Gastrocnemius medialis (tissue), 4 donors: ENCODE measurements at regions not wholly inside any gene's neighbourhood (a gene's known extent, or its start where the extent isn't known, plus 50 kb on each side); places are given as distances from the start of the nearest gene placed in this dataset.

Experiments used
- ATAC-seq, 2 donors: fragments of 150-250 bp; one replicate each; pipeline ENCODE4 v1.9.1; 2016
- DNase-seq, 2 donors: peaks; one replicate each; pipeline ENCODE4 v3.0.0-alpha.2; 2019
- H3K27ac ChIP-seq, 4 donors: fragments of 200-600 bp; sonication (generic); 1 replicate in 1 of 4; 2 replicates in 3 of 4; pipeline ENCODE4 v1.5.1; 2016 to 2018; ENCODE audit warnings: mild to moderate bottlenecking in 2 of 4, moderate library complexity in 1 of 4
- H3K27me3 ChIP-seq, 3 donors: fragments of 200-600 bp; sonication (generic) in 2 of 3; 1 replicate in 1 of 3; 2 replicates in 2 of 3; pipeline versions ENCODE4 v1.5.1 to v1.6.0; 2016 to 2019; ENCODE audit warnings: mild to moderate bottlenecking in 1 of 3, moderate library complexity in 1 of 3
- H3K36me3 ChIP-seq, 2 donors: fragments of 200-600 bp; sonication (generic) in 1 of 2; one replicate each; pipeline ENCODE4 v1.5.1; 2017 to 2018
- H3K4me1 ChIP-seq, 2 donors: fragments of 200-600 bp; sonication (generic) in 1 of 2; one replicate each; pipeline ENCODE4 v1.5.1; 2016 to 2017; ENCODE audit warnings: mild to moderate bottlenecking in 2 of 2
- H3K4me3 ChIP-seq, 4 donors: fragments of 200-600 bp; sonication (generic) in 3 of 4; 1 replicate in 1 of 4; 2 replicates in 3 of 4; pipeline ENCODE4 v1.5.1; 2016 to 2019; ENCODE audit warnings: mild to moderate bottlenecking in 2 of 4
- H3K9me3 ChIP-seq, 3 donors: fragments of 200-600 bp; sonication (generic) in 2 of 3; 1 replicate in 1 of 3; 2 replicates in 2 of 3; pipeline ENCODE4 v1.5.1; 2016 to 2019
- CTCF ChIP-seq, 5 experiments: fragments of 450-650 bp in 3 of 5; fragments of 200-600 bp in 2 of 5; sonication (generic) in 2 of 5; IDR thresholded peaks in 4 of 5; conservative IDR thresholded peaks in 1 of 5; 1 replicate in 4 of 5; 2 replicates in 1 of 5; pipeline ENCODE4 v1.5.1; 2016 to 2019; ENCODE audit warnings: antibody characterized with exemption in 5 of 5, mild to moderate bottlenecking in 3 of 5, moderate library complexity in 3 of 5
- POLR2A ChIP-seq, 2 donors: fragments of 450-650 bp; IDR thresholded peaks; one replicate each; pipeline ENCODE4 v1.6.1; 2017; ENCODE audit warnings: antibody characterized with exemption in 2 of 2, mild to moderate bottlenecking in 2 of 2, moderate library complexity in 2 of 2
- in situ Hi-C, 4 donors: fragments of 200-750 bp; cut with MboI; loops; one replicate each; pipeline versions ENCODE4 v1.15.0 to v1.8.0; 2017; ENCODE audit warnings: low sequenced_read_pairs in 4 of 4
- intact Hi-C: fragments of 100-400 bp; cut with DNase I; formaldehyde crosslinking; loops from one replicate; pipeline ENCODE4 v1.15.1; 2023; ENCODE audit warnings: low total_unique reads

DNA sequence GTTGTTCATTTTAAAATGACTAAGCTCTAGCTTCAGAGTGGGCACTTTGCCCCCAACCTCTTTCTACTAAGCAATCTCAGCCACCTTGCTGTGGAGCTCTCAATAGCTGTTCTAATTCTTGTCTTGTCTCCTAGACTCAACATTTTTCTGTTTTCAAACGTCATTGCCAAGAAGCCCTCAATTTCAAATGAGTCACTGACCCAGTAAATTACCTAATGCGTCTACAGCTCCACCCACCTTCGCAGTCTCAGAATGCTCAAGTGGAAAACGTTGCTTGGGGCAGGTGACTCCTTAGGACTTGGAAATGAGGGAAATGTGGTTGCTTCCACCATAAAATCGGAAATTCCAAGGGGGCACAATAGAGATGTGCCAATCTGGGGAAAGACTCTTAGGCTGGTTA is 59.0 kb downstream of the ING2 start:
- H3K9me3 ChIP-seq, result no peaks in the 10 kb centered on the region
- no peak overlapping the region for H3K4me3 ChIP-seq
- no peaks in the 10 kb centered on the region for H3K27me3 ChIP-seq
- intact Hi-C loops, result no loop called here
- TF ChIP-seq POLR2A (IDR thresholded peaks at IDR 0.05), result no peak
- no peak for TF ChIP-seq CTCF (IDR thresholded peaks at IDR 0.05 in 4 of 5, conservative IDR thresholded peaks at IDR 0.05 in 1 of 5)
- no peak overlapping the region for H3K27ac ChIP-seq
- H3K4me1 ChIP-seq, result no peaks in the 10 kb centered on the region
- no peaks in the 10 kb centered on the region for H3K36me3 ChIP-seq
- ATAC-seq (no peak), DNase-seq (no peak)
- in situ Hi-C loops, result no loop called here

DNA sequence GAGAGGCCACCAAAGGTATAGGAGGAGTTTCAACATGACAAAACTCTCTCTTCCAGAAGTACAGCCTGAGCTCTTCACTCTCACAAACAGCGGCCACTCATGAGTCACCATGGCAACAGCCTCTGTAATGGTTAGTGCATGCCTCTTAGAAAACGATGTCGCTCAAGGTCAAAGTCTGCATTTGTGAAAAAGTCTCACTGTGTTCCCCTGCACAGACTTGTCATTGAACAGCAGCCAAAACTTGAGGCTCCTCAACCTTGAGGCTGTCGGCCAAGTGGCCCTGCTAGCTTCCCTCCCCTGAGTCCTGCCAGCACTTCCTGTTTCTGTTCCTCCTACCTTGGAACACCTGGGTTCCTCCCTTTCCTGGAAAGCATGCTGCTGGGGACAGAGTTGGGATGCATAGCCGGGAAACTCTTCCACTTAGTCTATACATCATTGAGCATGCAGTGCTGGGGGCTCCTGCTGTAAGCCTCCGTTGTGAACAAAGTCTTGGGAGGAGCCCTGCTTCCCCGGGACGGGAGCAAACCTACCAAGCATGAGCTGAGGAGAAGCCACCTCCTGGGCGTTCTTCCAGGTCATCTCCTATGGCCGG is 66.6 kb downstream of the ING2 start:
- no peak for ATAC-seq
- no peak overlapping the region for H3K4me3 ChIP-seq
- no peak overlapping the region for H3K27ac ChIP-seq
- H3K36me3 ChIP-seq, result no peaks in the 10 kb centered on the region
- H3K27me3 ChIP-seq, result no peaks in the 10 kb centered on the region
- in situ Hi-C loops (no loop called here), intact Hi-C loops (no loop called here)
- TF ChIP-seq CTCF (IDR thresholded peaks at IDR 0.05 in 4 of 5, conservative IDR thresholded peaks at IDR 0.05 in 1 of 5), result no peak
- no peak for TF ChIP-seq POLR2A (IDR thresholded peaks at IDR 0.05)
- no peak for DNase-seq
- no peaks in the 10 kb centered on the region for H3K4me1 ChIP-seq
- no peaks in the 10 kb centered on the region for H3K9me3 ChIP-seq

DNA sequence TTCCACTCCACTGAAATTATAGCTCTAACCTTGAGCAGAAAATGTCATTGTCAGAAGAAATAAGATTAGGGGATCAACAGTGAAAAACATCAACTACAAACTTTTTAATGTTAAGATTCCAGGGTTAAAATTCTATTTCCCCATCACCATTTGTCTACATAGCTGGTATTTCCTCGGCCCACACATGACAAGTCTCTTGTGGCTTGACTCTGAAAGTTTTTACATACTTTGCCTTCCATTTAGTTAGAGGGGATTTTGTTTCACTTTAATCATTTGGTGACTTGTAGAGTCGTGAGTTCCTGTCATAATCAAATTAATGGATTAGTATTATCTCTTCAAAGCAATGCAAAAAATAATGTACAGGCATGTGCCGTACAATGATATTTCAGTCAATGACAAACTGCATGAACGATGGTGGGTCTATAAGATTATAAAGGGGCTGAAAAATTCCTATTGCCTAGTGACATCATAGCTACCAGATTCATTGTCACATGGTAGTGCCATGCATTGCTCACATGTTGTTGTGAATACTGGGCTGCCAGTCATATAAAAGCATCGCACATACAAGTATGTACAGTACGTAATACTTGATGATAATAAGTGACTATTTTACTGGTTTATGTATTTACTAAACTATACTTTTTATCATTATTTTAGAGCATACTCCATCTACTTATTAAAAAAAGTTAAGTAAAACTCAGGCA is 72.0 kb downstream of the ING2 start:
- Histone ChIP-seq H3K9me3 (no peaks in the 10 kb centered on the region), H3K27me3 (no peaks in the 10 kb centered on the region), H3K4me1 (no peaks in the 10 kb centered on the region), H3K4me3 (no peak overlapping the region), H3K36me3 (no peaks in the 10 kb centered on the region), H3K27ac (no peak overlapping the region)
- ATAC-seq (no peak), DNase-seq (no peak)
- TF ChIP-seq POLR2A (IDR thresholded peaks at IDR 0.05) (no peak), CTCF (IDR thresholded peaks at IDR 0.05 in 4 of 5, conservative IDR thresholded peaks at IDR 0.05 in 1 of 5) (no peak)
- in situ Hi-C loops, result no loop called here
- intact Hi-C loops, result no loop called here

DNA sequence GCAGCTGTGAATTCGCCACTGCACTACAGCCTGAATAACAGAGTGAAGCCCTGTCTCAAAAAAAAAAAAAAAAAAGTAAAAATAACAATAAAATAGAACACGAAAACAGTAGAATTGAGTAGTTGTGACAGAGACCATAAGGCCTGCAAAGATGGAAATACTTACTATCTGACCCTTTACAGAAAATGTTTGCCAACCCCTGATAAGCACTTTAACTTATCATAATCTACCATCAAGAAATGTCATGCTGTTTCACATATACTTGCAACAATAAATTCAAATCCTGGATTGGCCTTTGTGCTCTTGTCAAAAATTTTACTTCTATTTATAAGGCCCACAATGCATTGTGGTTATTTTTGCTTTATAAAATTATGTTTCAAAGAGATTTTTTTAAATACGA is 75.5 kb downstream of the ING2 start:
- H3K36me3 ChIP-seq, result no peaks in the 10 kb centered on the region
- intact Hi-C loops, result loop anchor here (10.0 kb wide), 1 partner anchor 404 kb away; no protein-coding TSS in a partner anchor
- TF ChIP-seq POLR2A (IDR thresholded peaks at IDR 0.05) (no peak), CTCF (IDR thresholded peaks at IDR 0.05 in 4 of 5, conservative IDR thresholded peaks at IDR 0.05 in 1 of 5) (no peak)
- in situ Hi-C loops, result no loop called here
- ATAC-seq, result no peak
- no peaks in the 10 kb centered on the region for H3K9me3 ChIP-seq
- H3K27me3 ChIP-seq, result no peaks in the 10 kb centered on the region
- H3K4me3 ChIP-seq, result no peak overlapping the region
- no peak overlapping the region for H3K27ac ChIP-seq
- H3K4me1 ChIP-seq, result no peaks in the 10 kb centered on the region
- DNase-seq, result no peak
